ENCODE measurements at regions not wholly inside any gene's neighbourhood (a gene's known extent, or its start where the extent isn't known, plus 50 kb on each side); places are given as distances from the start of the nearest gene placed in this dataset.

GRCh38 chr21:39094087-39094780 lies 89.0 kb downstream of the PSMG1 start:
- Histone ChIP-seq H3K36me3 (no peaks in the 10 kb centered on the region), H3K4me1 (peaks cover 0 to 16% (median 2%) of the 10 kb centered on the region in 4 donors), H3K27me3 (no peaks in the 10 kb centered on the region), H3K9me3 (no peaks in the 10 kb centered on the region), H3K4me3 (no peak overlapping the region), H3K27ac (peak overlapping the region; percentile 33 to 65 (median 50))
- no peak for DNase-seq
- WGBS, 2 donors (ENCODE audit: low coverage in 1 of 2) = 71 to 85% methylated on average over 7 to 11 of the region's 11 CpGs
- in situ Hi-C loops (cut with MboI; ENCODE audit: low pct_ligation_motif_present in 1 of 4, low pct_unique_long_range_greater_than_20kb in 1 of 4, low sequenced_read_pairs in 3 of 4) (no loop called here), intact Hi-C loops (cut with DNase I; ENCODE audit: low total_unique reads) (no loop called here)
- TF ChIP-seq CTCF (IDR thresholded peaks at IDR 0.05) = no peak
- peak; percentile 53 for TF ChIP-seq EP300 (IDR thresholded peaks at IDR 0.05; ENCODE audit: low read depth)

DNA sequence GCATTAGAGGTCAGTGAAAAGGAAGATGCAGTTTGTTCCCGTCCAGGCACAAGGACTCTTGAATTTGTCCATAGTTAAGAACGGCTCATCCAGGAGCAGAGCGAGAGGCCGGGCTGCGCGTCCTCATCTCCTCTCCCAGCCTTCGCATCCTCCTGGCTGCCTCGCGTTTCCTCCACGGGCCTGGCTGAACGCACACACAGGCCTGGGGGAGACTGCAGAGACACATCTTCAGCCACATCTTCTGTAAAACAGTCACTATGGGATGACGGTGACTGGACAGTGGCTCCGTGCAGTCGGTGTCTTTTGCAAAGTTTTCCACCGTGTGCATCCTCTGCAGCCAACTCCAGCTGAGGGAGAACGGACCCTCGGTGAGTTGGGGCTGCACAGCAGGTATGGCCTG lies 89.7 kb downstream of the PSMG1 start:
- H3K27me3 ChIP-seq = no peaks in the 10 kb centered on the region
- TF ChIP-seq POLR2AphosphoS5 (IDR thresholded peaks at IDR 0.05) (no peak), CTCF (IDR thresholded peaks at IDR 0.05) (no peak), EP300 (IDR thresholded peaks at IDR 0.05; ENCODE audit: low read depth) (no peak), POLR2A (IDR thresholded peaks at IDR 0.05) (no peak)
- H3K9me3 ChIP-seq = no peaks in the 10 kb centered on the region
- 93 to 100% methylated on average over 7 to 17 of the region's 17 CpGs for WGBS, 2 donors (ENCODE audit: low coverage in 1 of 2)
- in situ Hi-C loops (cut with MboI; ENCODE audit: low pct_ligation_motif_present in 1 of 4, low pct_unique_long_range_greater_than_20kb in 1 of 4, low sequenced_read_pairs in 3 of 4) (no loop called here), intact Hi-C loops (cut with DNase I; ENCODE audit: low total_unique reads) (no loop called here)
- no peak overlapping the region for H3K4me3 ChIP-seq
- no peak for DNase-seq
- peak overlapping the region; percentile 11 to 53 (median 32) for H3K27ac ChIP-seq
- H3K4me1 ChIP-seq = peaks cover 0 to 16% (median 2%) of the 10 kb centered on the region in 4 donors
- no peaks in the 10 kb centered on the region for H3K36me3 ChIP-seq

DNA sequence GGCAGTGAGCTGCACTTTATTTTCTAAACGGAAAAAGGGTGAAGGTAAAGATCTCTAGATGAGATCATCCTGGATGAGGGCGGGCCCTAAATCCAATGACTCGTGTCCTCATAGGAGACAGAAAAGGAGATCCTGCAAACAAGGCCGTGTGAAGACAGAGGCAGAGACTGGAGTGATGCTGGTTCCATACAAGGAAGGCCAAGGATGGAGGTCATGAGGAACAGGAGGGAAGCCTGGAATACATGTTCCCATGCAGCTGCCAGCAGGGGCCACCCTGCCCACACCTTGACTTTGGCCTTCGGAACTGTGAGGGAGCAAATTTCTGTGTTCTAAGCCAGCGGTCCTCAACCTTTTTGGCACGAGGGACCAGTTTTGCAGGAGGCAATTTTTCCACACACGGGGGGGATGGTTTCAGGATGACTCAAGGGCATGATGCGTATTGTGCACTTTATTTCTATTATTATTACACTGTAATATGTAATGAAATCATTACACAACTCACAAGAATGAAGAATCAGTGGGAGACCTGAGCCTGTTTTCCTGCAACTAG lies 94.3 kb downstream of the PSMG1 start:
- no peak for TF ChIP-seq CTCF (IDR thresholded peaks at IDR 0.05)
- no peak for TF ChIP-seq POLR2AphosphoS5 (IDR thresholded peaks at IDR 0.05)
- TF ChIP-seq POLR2A (IDR thresholded peaks at IDR 0.05) = no peak
- no peak for TF ChIP-seq EP300 (IDR thresholded peaks at IDR 0.05; ENCODE audit: low read depth)
- Histone ChIP-seq H3K36me3 (no peaks in the 10 kb centered on the region), H3K4me3 (no peak overlapping the region), H3K4me1 (peaks cover 0 to 3% (median 1%) of the 10 kb centered on the region in 4 donors), H3K27me3 (no peaks in the 10 kb centered on the region), H3K9me3 (no peaks in the 10 kb centered on the region), H3K27ac (peak overlapping the region in 1 of 4 donors; percentile 53)
- DNase-seq = no peak
- in situ Hi-C loops (cut with MboI; ENCODE audit: low pct_ligation_motif_present in 1 of 4, low pct_unique_long_range_greater_than_20kb in 1 of 4, low sequenced_read_pairs in 3 of 4) = no loop called here
- 66 to 78% methylated on average over 3 to 9 of the region's 9 CpGs for WGBS, 2 donors (ENCODE audit: low coverage in 1 of 2)
- intact Hi-C loops (cut with DNase I; ENCODE audit: low total_unique reads) = no loop called here

GRCh38 chr21:39088031-39088370 lies 95.2 kb downstream of the PSMG1 start:
- Histone ChIP-seq H3K27me3 (no peaks in the 10 kb centered on the region), H3K9me3 (no peaks in the 10 kb centered on the region), H3K4me1 (peaks cover 0 to 11% (median 8%) of the 10 kb centered on the region in 4 donors), H3K36me3 (no peaks in the 10 kb centered on the region), H3K27ac (peak overlapping the region in 1 of 4 donors; percentile 2), H3K4me3 (no peak overlapping the region)
- WGBS, 2 donors (ENCODE audit: low coverage in 1 of 2) = 40 to 60% methylated on average over 1 to 6 of the region's 6 CpGs
- in situ Hi-C loops (cut with MboI; ENCODE audit: low pct_ligation_motif_present in 1 of 4, low pct_unique_long_range_greater_than_20kb in 1 of 4, low sequenced_read_pairs in 3 of 4) = no loop called here
- intact Hi-C loops (cut with DNase I; ENCODE audit: low total_unique reads) = no loop called here
- TF ChIP-seq POLR2A (IDR thresholded peaks at IDR 0.05) (no peak), CTCF (IDR thresholded peaks at IDR 0.05) (no peak), EP300 (IDR thresholded peaks at IDR 0.05; ENCODE audit: low read depth) (no peak), POLR2AphosphoS5 (IDR thresholded peaks at IDR 0.05) (no peak)
- peak; percentile 34 for DNase-seq
